K562 (cell line): ENCODE measurements at regions not wholly inside any gene's neighbourhood (a gene's known extent, or its start where the extent isn't known, plus 50 kb on each side); places are given as distances from the start of the nearest gene placed in this dataset.

Experiments used
- ATAC-seq: fragments of 200-7000 bp; cut with Tn5 transposase; 3 replicates; pipeline ENCODE4 v1.9.1; 2020; ENCODE audit warnings: moderate library complexity
- BruUV-seq: library from RNA; stranded (reverse); fragments of 400-500 nt; replicated peaks from 2 replicates; lab custom pipeline; 2021; lab: Mats Ljungman, UMichigan
- CTCF ChIA-PET: fragments of 300-600 bp; formaldehyde crosslinking; extraction: SDS; loops from one replicate; lab custom pipeline; 2021; ENCODE audit warnings: low intra/inter-chr PET ratio; lab: Yijun Ruan, JAX
- POLR2A ChIA-PET: fragments of 300-600, 350-650 bp; sonication (Branson Sonifier 250); formaldehyde crosslinking; extraction: SDS; loops from one replicate; lab custom pipeline; 2021; ENCODE audit warnings: antibody characterized with exemption, inconsistent platforms; lab: Yijun Ruan, JAX
- DNase-seq, 4 experiments: peaks; one replicate each; pipeline versions ENCODE4 v3.0.0 to v3.0.0-alpha.2; 2011 to 2018; ENCODE audit warnings: low spot score in 3 of 4, mixed read lengths in 3 of 4; ENCODE audit errors: extremely low read depth in 1 of 4
- FAIRE-seq: peaks from 2 replicates; lab custom pipeline; 2011; peaks lifted over from hg19 to GRCh38; lab: Jason Lieb, UNC
- H2AFZ ChIP-seq: 2 replicates; pipeline ENCODE4 v1.6.0; 2011; ENCODE audit warnings: low read depth, low read length, control low read depth, inconsistent platforms
- H3K27ac ChIP-seq: fragments of 200-600 bp; 3 replicates; pipeline ENCODE4 v1.8.0; 2011; ENCODE audit warnings: low read depth, mild to moderate bottlenecking, control low read depth, inconsistent platforms, low read length, moderate library complexity, mixed read lengths; ENCODE audit errors: extremely low read depth
- H3K27me3 ChIP-seq, 2 experiments: fragments of 300-600 bp in 1 of 2; 2 replicates in 1 of 2; 3 replicates in 1 of 2; pipeline versions ENCODE4 v1.6.0 to v1.8.0; 2011; ENCODE audit warnings: inconsistent platforms in 2 of 2, low read length in 2 of 2, mild to moderate bottlenecking in 1 of 2, mixed read lengths in 1 of 2, moderate library complexity in 1 of 2; ENCODE audit not compliant: control insufficient read depth in 2 of 2, insufficient read depth in 2 of 2
- H3K36me3 ChIP-seq: fragments of 300-600 bp; 3 replicates; pipeline ENCODE4 v1.8.0; 2011; ENCODE audit warnings: mild to moderate bottlenecking, low read length, inconsistent platforms; ENCODE audit not compliant: control insufficient read depth, insufficient read depth
- H3K4me1 ChIP-seq, 2 experiments: fragments of 200-600 bp in 1 of 2; replicated peaks in 1 of 2; 2 replicates in 1 of 2; 3 replicates in 1 of 2; pipeline versions ENCODE4 v1.5.1 to v1.8.0; 2011; ENCODE audit warnings: inconsistent platforms in 2 of 2, low read length in 2 of 2, mild to moderate bottlenecking in 1 of 2, mixed read lengths in 1 of 2, moderate library complexity in 1 of 2; ENCODE audit not compliant: control insufficient read depth in 2 of 2, insufficient read depth in 2 of 2
- H3K4me2 ChIP-seq: 2 replicates; pipeline ENCODE4 v1.6.1; 2011; ENCODE audit warnings: low read length, control low read depth, inconsistent platforms, mixed read lengths; ENCODE audit not compliant: insufficient read depth
- H3K4me3 ChIP-seq: fragments of 200-600 bp; sonication (generic), shearing (Covaris generic); 2 replicates; pipeline ENCODE4 v1.5.1; 2016; ENCODE audit warnings: control low read depth, inconsistent platforms
- H3K79me2 ChIP-seq: fragments of 200-600 bp; 3 replicates; pipeline ENCODE4 v1.8.0; 2011; ENCODE audit warnings: low read length, inconsistent platforms; ENCODE audit not compliant: control insufficient read depth, insufficient read depth
- H3K9ac ChIP-seq, 2 experiments: 2 replicates each; pipeline versions ENCODE4 v1.6.0 to v1.6.1; 2011; ENCODE audit warnings: low read depth in 2 of 2, low read length in 2 of 2, control low read depth in 1 of 2, inconsistent platforms in 1 of 2, mild to moderate bottlenecking in 1 of 2, mixed read lengths in 1 of 2; ENCODE audit not compliant: insufficient read depth in 1 of 2
- H3K9me1 ChIP-seq: one replicate; pipeline ENCODE4 v1.6.0; 2011; ENCODE audit warnings: inconsistent platforms, mild to moderate bottlenecking, low read length, moderate library complexity; ENCODE audit not compliant: control insufficient read depth, insufficient read depth
- H3K9me3 ChIP-seq: replicated peaks from 2 replicates; pipeline ENCODE4 v1.5.1; 2011; ENCODE audit warnings: low read depth, low read length, inconsistent platforms; ENCODE audit not compliant: control insufficient read depth, insufficient read depth
- H4K20me1 ChIP-seq: replicated peaks from 2 replicates; pipeline ENCODE4 v1.6.1; 2011; ENCODE audit warnings: low read length, inconsistent platforms, mixed read lengths; ENCODE audit not compliant: control insufficient read depth, insufficient read depth
- BMI1 ChIP-seq: fragments of 150-350 bp; IDR thresholded peaks from 2 replicates; pipeline ENCODE4 v1.6.1; 2014; ENCODE audit warnings: low read length
- CCAR2 ChIP-seq: fragments of 200-400 bp; formaldehyde crosslinking; IDR thresholded peaks from 2 replicates; pipeline ENCODE4 v1.6.1; 2017; ENCODE audit warnings: mild to moderate bottlenecking, low read depth, low read length
- CTBP1 ChIP-seq: fragments of 450-650 bp; IDR thresholded peaks from 2 replicates; pipeline ENCODE4 v1.6.1; 2016; ENCODE audit warnings: borderline replicate concordance
- FOXJ3 ChIP-seq: sonication (generic); formaldehyde crosslinking; IDR thresholded peaks from 2 replicates; pipeline ENCODE4 v1.4.0; 2020; ENCODE audit warnings: mild to moderate bottlenecking, missing genetic modification reagents
- JUNB ChIP-seq: fragments of 450-650 bp; formaldehyde crosslinking; conservative IDR thresholded peaks from 2 replicates; pipeline ENCODE4 v1.4.0; 2020; ENCODE audit warnings: mild to moderate bottlenecking
- MTF1 ChIP-seq: fragments of 250-450 bp; sonication (Bioruptor Pico); IDR thresholded peaks from 2 replicates; pipeline ENCODE4 v1.9.0; 2021; ENCODE audit warnings: moderate library complexity, mild to moderate bottlenecking, inconsistent platforms, borderline replicate concordance
- NELFE ChIP-seq: IDR thresholded peaks from 2 replicates; pipeline ENCODE4 v1.6.1; 2011; ENCODE audit warnings: mild to moderate bottlenecking; ENCODE audit not compliant: insufficient read depth, insufficient read length
- NR4A1 ChIP-seq, 2 experiments: fragments of 250-450 bp in 1 of 2; fragments of 450-650 bp in 1 of 2; sonication (Bioruptor Pico) in 1 of 2; IDR thresholded peaks; 2 replicates each; pipeline versions ENCODE4 v1.4.0 to v1.6.1; 2016 to 2020; ENCODE audit warnings: mild to moderate bottlenecking in 2 of 2, missing compliant biosample characterization in 1 of 2, missing genetic modification characterization in 1 of 2, moderate library complexity in 1 of 2
- PHF20 ChIP-seq: fragments of 450-650 bp; IDR thresholded peaks from 2 replicates; pipeline ENCODE4 v1.6.1; 2018; ENCODE audit not compliant: partially characterized antibody
- SMC3 ChIP-seq: conservative IDR thresholded peaks from 2 replicates; pipeline ENCODE4 v1.6.1; 2011; ENCODE audit warnings: low read depth, low read length, improper control_type of control experiment; ENCODE audit not compliant: insufficient read depth
- TAF7 ChIP-seq: fragments of 450-650 bp; IDR thresholded peaks from 2 replicates; pipeline ENCODE4 v1.6.1; 2016; ENCODE audit warnings: missing genetic modification characterization, missing compliant biosample characterization
- TGIF2 ChIP-seq: sonication (generic); formaldehyde crosslinking; IDR thresholded peaks from 2 replicates; pipeline ENCODE4 v1.8.1; 2022; ENCODE audit warnings: mild to moderate bottlenecking, missing genetic modification reagents, moderate library complexity
- TRIM24 ChIP-seq, 2 experiments: fragments of 450-650 bp; IDR thresholded peaks; 2 replicates each; pipeline ENCODE4 v1.6.1; 2016
- U2AF1 ChIP-seq: fragments of 200-400 bp; formaldehyde crosslinking; optimal IDR thresholded peaks from 2 replicates; pipeline ENCODE3; 2017; ENCODE audit warnings: mild to moderate bottlenecking, low read depth, low read length, moderate library complexity
- ZBTB34 ChIP-seq: fragments of 250-450 bp; sonication (Bioruptor Pico); IDR thresholded peaks from 2 replicates; pipeline ENCODE4 v1.8.0; 2021; ENCODE audit warnings: mild to moderate bottlenecking, moderate library complexity
- ZFP1 ChIP-seq: fragments of 450-650 bp; formaldehyde crosslinking; IDR thresholded peaks from 2 replicates; pipeline ENCODE4 v1.4.0; 2020; ENCODE audit warnings: mild to moderate bottlenecking, mixed read lengths
- ZNF184 ChIP-seq: sonication (generic); formaldehyde crosslinking; IDR thresholded peaks from 2 replicates; pipeline ENCODE4 v1.5.0; 2020; ENCODE audit warnings: missing genetic modification reagents
- ZNF551 ChIP-seq: fragments of 250-450 bp; sonication (Bioruptor Pico); IDR thresholded peaks from 2 replicates; pipeline ENCODE4 v1.5.0; 2021; ENCODE audit warnings: mild to moderate bottlenecking, moderate library complexity
- WGBS: fragments of 100-300 bp; shearing (Covaris generic); methylation state at CpG from one replicate; pipeline ENCODE4 v1.1.6; 2016; ENCODE audit warnings: low coverage, mixed read lengths; ENCODE audit not compliant: insufficient coverage; ENCODE audit errors: missing lambda C conversion rate; 5-methylcytosine and 5-hydroxymethylcytosine counted together
- in situ Hi-C: fragments of 300-500 bp; cut with MboI; formaldehyde crosslinking; loops from 4 replicates; pipeline ENCODE4 v1.15.0; 2018; ENCODE audit warnings: inconsistent platforms, mixed read lengths
- intact Hi-C: fragments of 100-400 bp; cut with micrococcal nuclease; formaldehyde crosslinking; loops from 2 replicates; pipeline ENCODE4 v1.14.2; 2022

- no TSS peak for BruUV-seq
- Histone ChIP-seq H3K36me3 (no peaks in the 10 kb centered on the region), H2AFZ (no peak overlapping the region), H3K79me2 (no peaks in the 10 kb centered on the region), H3K9ac (no peak overlapping the region), H3K27me3 (no peaks in the 10 kb centered on the region), H3K4me2 (no peak overlapping the region), H3K27ac (no peak overlapping the region)
- POLR2A ChIA-PET: no interaction called here
- CTCF ChIA-PET: no interaction called here
- intact Hi-C loops: no loop called here
- in situ Hi-C loops: no loop called here
- TF ChIP-seq ZNF551 (CRISPR knock-in tag): no peak
- TF ChIP-seq FOXJ3: no peak
- TF ChIP-seq JUNB (CRISPR knock-in tag): no peak
- no peak for TF ChIP-seq ZBTB34 (CRISPR knock-in tag)
- TF ChIP-seq TGIF2 (CRISPR knock-in tag): no peak
- no peak for TF ChIP-seq CCAR2
- no peak for TF ChIP-seq NR4A1 (CRISPR knock-in tag; IDR thresholded peaks at IDR 0.05)
- TF ChIP-seq NR4A1 (tag; IDR thresholded peaks at IDR 0.05): no peak
- TF ChIP-seq PHF20: no peak
- TF ChIP-seq BMI1: no peak
- TF ChIP-seq CTBP1: no peak
- TF ChIP-seq ZFP1 (CRISPR knock-in tag): no peak
- TF ChIP-seq ZNF184 (CRISPR knock-in tag): no peak
- no peak for TF ChIP-seq NELFE
- no peak for TF ChIP-seq SMC3
- no peak for TF ChIP-seq TAF7 (tag)
- no peak for TF ChIP-seq TRIM24 (IDR thresholded peaks at IDR 0.05)
- TF ChIP-seq U2AF1: no peak
- TF ChIP-seq MTF1 (CRISPR knock-in tag): no peak
- TF ChIP-seq, all 486 proteins: peak for 0
- 0% methylated on average over 2 of the region's 3 CpGs for WGBS
- DNase-seq: no peak
- H3K4me3 ChIP-seq: no peak overlapping the region
- ATAC-seq: no peak
- H4K20me1 ChIP-seq: no peaks in the 10 kb centered on the region
- no peaks in the 10 kb centered on the region for H3K9me3 ChIP-seq
- no peak for FAIRE-seq
- H3K4me1 ChIP-seq: no peaks in the 10 kb centered on the region
- H3K9me1 ChIP-seq: no peaks in the 10 kb centered on the region
Observed at GRCh38 chr13:105796081-105796480, 739.4 kb downstream of the EFNB2 start.
